HL-60/S4 (cell line): ENCODE measurements at regions not wholly inside any gene's neighbourhood (a gene's known extent, or its start where the extent isn't known, plus 50 kb on each side); places are given as distances from the start of the nearest gene placed in this dataset.

Source experiments
- in situ Hi-C: fragments of 300-500 bp; cut with MboI; formaldehyde crosslinking; loops from 2 replicates; pipeline ENCODE4 v1.14.3; 2022; ENCODE audit warnings: low sequenced_read_pairs

DNA sequence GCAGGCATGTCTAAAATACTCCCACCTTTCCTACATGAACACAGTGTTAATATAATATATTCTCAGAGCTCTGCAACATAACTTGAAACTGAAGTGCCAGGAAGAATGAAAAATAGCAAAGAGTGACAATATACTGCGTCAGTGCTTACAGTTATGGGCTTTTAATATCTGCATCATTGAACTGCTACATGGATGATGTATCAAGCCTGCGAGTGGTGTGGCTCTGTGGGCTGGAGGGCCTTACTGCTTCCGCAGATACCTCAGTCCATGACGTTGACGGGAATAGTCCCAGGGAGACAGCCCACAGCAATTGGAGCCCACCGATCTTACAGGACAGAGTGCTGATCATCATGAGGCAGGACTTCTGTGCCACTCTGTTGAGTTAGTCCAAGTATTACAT is 727.0 kb downstream of the NR2F2 start:
- in situ Hi-C loops, result no loop called here

DNA sequence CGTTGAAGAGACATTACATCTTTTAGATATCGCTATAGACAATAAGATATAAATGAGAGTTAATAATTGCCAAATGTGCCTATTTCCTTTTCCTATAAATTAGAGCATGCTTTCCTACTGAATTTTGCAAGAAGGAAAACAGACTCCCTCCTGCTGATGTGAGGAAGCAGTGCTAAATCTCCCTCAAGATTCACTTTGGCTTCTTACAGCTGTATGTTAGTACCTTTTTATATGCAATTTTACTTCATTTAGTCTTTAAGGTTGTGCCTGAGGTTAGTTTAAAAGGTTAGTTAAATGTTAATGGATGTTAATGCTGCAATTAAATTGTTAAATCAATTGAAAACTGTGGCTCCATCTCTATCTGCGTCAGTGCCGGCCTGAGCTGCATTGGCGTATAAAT is 728.8 kb downstream of the NR2F2 start:
- in situ Hi-C loops, result no loop called here

DNA sequence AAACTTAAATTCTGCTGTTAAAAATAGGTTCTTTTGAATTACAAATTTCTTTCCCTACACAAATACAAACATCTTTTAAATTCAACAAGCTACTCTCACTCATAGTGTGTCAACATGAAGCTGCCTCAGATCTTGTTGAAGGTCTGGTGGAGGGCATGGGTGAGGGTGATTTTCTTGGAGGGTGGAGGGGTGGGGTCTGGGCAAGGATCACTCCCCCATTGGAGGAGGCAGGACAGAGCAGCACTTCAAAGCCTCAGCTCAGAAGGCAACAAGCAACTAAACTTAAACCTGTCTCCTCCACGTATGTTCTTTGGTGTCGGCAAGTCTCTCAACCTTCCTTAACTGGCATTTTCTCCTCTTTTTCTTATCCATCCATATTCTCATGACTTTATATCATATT is 730.9 kb downstream of the NR2F2 start:
- in situ Hi-C loops, result no loop called here

DNA sequence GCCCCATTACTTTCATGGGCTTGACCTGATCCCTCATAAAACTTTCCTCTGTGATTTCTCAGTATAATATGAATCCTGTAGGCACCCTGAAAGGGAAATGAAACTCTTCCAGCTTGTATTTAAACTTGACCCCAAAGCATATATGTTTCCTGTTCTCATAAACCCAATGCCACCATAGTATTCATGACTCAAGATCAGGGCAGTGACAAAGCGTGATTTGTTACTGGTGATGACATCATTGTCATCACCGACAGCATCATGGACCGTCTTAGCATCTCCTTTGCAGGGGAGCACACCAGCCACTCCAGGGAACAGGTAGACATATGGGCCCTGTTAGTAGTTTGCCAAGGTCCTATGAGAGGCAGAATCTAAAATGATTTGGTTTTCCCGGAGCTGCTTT is 741.2 kb downstream of the NR2F2 start:
- in situ Hi-C loops, result no loop called here

DNA sequence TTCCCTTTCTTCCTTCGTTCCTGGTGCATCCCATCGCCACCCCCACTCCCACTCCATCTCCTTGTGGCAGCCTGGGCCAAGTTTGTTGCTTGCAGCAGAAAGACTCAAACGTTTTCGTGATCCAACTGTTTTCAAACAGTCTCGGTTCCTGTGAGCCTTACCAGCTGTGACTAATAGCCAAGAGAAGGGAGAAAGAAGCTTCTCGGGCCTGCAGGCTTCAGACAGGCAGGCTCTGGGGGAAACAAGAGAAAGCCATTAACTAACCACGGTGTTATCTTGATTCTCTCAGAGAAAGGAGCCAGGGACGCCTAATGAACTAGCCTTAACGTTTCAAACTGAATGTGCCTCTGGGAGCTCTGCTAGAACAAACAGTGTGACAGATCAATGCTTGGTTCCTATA is 742.0 kb downstream of the NR2F2 start:
- in situ Hi-C loops, result no loop called here

DNA sequence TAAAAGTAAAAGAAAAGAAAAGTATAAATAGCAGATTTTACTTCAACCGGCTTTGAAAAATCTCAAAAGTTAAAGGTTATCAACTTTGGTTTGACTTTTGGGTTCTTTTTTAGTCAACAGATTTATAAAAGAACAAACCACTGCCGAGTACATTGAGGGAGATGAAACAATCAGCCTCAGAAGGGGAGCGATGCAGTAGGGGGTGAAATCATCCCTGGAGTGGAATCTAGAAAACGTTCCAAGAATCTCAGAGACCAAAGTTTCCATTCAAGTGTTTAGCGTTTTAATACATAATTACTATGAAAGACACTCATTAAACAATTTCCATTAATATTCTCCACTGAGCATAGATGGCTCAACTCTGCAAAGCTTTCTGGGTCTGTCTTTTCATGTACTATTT is 745.5 kb downstream of the NR2F2 start:
- in situ Hi-C loops, result no loop called here

DNA sequence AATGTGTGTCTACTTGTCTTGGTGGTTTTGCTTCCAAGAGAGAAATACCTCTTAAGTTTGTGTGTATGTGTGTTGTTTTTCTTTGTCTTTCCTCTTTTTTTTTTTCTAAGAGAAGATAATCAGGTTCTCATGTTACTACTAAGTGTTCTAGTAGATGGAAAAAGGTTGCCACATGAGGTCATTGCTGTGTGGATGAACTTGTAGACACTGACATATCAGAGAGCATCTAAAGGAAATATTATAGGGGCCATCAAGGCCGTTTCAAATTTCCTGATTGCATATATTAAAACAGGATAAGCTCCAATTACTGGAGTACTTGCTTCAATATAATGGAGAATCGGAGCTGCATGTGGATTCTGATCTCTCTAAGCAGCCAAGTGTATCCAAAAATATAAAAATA is 747.5 kb downstream of the NR2F2 start:
- in situ Hi-C loops, result no loop called here

DNA sequence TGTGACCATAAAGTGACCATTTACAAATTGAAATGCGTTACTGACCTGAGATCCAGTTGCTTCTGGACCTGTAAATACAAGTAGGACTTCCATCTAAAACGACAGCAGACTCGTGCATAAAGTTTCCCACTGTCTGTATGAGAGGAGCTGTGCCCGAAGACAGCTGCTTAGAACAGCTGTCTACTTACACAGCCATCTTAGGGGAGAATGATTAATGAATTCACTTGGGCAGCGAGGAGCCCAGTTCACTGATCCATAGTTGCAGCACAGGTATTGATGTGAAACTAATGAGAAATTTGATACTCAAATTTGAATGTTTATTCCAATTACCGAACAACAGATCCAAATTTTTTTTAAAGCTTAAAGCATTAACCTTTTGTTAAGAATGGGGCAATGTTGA is 748.1 kb downstream of the NR2F2 start:
- in situ Hi-C loops, result no loop called here

DNA sequence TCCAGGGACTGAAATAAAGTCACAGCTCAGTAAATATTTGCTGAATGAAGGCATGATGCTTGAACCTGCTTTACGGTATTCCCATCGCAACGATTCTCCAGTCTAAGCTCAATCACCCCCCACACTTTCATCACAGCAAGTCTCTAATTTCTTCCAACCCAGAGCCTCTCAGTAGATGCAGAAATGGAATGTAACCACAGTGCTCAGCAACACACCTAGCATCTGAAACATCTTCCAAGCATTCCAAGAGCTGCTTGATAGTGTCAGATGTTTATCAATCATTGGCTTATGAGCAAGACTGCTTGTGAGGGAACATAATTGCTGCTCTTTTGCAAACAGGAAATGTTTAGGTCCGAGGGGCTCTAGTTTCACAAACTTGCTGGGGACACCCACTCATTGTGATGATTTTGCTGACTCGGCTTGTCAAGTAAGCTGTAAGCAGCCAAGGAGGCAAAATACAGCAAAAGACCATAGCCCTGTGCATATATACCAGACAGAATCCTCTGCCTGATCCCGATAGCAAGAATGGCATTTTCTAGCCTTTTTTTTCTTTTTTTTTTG is 751.2 kb downstream of the NR2F2 start:
- in situ Hi-C loops, result no loop called here

DNA sequence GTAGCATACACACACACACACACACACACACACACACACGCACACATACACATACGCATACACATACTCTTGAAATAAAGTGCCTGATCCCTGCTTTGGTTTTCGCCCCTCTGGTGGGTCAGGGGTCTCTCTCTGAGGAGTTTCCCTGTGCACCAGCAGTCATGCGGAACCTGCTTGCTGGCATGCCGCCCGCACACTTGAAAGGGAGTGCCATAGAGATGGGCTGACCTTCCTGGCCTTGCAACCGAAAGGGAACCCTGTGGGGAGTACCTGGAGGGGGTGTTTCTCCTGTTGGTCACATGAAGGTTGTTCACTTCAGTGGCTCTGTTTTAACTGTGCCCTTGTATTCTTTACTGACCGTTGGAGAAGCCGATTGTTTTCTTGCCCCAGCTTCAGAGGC is 752.3 kb downstream of the NR2F2 start:
- in situ Hi-C loops, result no loop called here

DNA sequence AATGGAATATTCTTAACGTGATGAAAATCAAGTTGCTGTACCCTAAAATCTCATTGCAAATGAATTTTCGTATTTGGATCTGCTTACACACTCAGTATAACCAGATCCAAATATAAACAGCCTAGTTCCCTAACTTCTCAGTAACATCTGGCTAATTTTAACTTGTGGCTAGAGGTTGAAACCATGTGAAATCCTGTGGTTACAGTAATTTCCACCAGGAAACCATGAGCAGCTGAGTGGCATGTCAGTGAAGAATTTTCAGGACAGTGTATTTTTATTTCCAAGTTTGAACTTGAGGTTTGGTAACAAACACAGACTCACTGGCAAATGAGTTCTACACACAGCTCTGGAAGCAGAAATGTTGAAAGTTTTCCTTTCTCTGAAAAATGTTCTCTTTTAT is 754.1 kb downstream of the NR2F2 start:
- in situ Hi-C loops, result no loop called here

DNA sequence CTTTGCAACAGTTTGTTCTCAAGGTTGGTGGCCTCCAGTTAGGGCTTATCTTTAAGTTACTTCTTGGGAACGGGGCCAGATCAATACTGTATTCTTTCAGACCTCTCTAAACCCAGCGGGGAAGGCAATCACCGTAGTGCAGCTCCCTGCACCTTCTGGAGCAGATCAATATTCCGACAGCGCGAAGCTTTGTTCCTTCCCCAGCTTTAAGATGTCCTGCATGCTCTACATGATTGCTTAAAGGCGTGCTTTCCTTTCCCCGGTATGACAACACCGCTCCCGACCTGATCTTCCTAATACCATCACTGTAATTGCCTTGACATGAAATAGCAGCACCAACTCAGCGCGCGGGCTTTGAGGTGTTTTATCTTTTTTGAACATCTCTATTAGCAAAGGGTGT is 755.2 kb downstream of the NR2F2 start:
- in situ Hi-C loops, result no loop called here

DNA sequence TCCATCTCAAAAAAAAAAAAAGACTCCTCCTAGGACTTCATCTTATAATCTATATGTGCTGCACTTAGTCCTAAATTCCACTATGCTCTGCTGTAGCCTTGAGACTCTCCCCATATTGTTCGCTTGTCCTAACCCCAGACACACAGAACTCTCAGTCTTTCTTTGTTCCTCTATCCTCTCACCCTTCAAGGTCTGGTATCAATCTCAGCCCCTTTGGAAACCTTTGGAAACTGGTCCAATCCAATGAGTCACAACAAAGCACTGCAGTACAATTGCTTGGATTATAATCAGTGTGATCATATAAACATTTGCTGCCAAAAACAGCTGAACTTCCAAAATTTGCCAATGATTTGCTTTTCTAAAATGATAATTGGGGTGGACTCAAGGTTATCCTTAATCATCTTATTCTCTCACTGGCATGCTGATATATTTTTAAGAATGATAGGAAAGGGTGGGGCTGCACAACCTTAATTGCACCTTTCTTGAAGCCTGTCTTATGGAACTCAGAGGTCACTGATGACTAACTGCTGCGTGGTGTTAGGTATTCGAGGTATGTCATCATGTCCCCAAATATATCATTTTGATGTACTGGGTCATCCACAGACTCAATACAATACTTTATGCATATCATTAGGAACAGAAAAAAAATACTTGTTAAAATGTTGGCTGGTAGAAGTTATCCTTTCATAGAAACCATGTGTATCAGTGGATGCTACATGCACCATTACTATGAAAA is 756.7 kb downstream of the NR2F2 start:
- in situ Hi-C loops, result no loop called here

DNA sequence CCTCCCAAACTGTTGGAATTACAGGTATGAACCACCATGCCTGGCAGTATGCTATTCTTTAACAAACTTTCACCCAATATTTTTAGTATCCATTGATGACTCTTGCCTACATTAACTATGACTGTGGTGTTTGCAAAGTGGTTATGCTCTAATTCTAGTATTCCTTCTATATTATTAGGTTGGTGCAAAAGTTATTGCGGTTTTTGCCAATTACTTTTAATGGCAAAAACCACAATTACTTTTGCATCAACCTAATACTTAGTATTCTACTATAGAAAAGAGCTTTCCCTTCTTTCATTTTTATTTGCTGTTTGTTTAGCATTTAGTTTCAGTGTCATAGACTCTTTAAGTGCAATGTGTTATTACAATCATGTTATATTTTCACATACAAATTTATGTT is 760.6 kb downstream of the NR2F2 start:
- in situ Hi-C loops, result no loop called here

DNA sequence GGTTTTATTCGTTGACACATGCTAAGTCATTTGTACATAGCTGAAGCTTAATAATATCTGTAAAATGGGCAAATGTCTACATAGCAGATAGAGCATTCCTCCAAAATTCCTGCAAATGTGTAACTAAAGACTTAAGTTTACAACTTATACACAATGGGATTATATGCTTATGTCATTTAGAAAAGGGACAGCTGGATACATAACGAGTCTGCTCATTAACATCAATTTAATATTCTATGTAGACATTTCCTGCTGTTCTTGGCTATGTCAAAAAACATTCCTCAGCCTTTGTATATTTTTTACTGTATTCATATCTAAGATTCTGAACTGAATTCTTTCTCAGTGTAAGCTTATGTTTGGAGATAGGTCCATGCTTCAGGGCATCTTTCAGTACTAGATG is 762.2 kb downstream of the NR2F2 start:
- in situ Hi-C loops, result no loop called here

DNA sequence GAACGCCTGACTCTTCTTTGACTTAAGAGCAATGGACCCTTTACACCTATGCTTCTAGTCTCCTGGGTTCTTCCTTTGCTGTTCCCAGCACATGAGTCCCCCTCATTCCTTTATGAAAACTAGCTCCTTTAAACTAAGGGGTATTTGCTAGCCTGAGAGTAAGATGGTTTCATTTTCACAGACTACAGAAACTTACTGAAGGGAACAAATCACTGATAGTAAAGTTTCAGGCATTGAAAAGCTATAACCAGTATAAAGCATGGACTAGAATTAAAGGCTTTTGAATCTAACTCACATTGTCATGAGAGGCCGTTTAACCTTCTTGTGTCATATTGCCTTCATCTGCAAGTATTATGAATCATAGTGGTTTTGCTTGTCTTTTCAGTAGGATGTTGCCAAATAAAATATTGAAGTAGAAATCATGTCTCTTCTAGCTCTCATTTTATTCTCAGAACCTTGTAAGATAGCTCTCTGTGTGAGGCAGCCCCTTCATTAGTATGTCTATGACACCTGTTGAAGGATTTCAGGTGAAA is 765.9 kb downstream of the NR2F2 start:
- in situ Hi-C loops, result no loop called here

DNA sequence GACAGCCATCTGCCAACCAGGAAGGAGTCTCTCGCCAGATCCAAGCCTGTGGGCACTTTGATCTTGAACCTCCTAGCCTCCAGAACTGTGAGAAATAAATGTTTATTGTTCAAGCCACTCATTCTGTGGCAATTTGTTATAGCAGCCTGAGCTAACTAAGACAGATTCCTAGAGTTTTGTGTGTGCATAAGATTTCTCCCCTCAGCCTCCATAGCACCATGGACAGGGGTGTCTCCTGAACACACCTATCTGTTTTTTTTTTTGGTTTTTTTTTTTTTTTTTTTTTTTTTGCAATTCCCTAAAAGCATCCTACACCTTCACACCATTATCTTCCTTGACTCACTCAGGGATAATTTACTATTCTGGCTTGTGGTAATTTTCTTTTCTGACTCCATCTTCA is 768.5 kb downstream of the NR2F2 start:
- in situ Hi-C loops, result no loop called here

DNA sequence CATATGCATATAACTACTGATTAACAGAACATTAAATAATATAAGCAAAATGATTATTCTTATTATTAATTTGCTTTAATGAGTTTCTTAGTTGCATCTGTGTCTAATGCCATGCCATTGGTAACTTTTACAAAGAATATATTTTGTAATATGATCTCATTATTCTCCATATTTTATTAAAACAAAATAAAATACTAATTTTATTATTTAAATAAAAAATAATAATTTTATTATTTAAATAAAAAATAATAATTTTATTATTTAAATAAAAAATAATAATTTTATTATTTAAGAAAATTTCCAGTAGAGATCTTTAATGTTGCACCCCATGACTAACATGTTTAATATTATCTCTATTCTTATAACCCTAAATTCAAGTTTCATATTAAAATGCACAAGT is 771.1 kb downstream of the NR2F2 start:
- in situ Hi-C loops, result no loop called here

DNA sequence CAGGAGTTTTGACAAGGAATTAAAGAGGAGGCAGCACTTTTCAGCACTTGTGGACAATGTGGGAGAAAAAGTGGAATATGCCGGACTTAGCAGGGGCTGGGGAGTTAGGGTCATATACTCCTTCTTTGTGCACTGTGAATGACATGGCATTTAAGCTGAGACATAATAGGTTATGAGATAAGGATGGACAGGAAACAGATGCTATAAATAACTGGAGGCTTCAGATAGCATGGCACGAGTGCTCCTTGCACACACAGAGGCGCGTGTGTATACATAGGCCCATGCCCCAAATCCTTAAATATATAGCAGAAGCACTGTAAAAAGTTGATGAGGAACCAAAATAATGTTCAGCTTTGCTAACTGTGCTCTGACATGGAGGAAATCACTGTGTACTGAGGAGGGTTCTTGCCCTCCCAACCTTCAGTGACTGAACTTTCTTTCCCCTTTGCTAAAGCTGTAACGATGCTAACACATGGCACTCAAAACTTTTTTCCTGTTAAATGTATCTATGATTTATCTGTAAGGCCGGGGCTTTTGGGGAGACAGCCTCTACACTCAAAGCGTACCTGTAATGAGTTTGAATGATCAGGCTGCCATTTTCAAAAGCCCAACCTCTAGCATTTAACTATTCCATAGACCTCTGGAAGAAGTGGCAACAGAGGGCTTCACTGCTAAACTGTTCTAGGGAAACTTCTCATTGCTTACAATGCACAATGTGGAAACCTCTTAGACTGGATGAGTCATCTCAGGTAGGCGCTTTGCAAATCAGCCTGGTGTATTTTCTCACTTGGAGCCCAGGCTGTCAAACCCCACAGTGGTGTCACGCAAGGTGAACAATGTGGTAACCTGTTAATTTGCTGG is 784.6 kb downstream of the NR2F2 start:
- in situ Hi-C loops, result no loop called here

DNA sequence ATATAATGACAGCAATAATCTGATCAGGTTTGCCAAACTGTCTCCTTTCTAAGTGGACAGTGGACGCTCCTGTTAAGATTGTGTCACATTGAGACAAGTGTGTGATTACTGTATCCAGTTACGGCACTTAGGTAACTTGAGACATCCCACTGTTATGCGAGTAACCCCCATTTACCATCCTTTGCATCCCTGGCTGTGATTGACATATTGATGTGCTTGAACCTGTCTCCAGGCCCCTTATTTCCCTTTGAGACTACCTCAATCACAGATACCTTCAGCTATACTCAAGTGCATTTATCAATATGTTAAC is 785.2 kb downstream of the NR2F2 start:
- in situ Hi-C loops, result no loop called here

DNA sequence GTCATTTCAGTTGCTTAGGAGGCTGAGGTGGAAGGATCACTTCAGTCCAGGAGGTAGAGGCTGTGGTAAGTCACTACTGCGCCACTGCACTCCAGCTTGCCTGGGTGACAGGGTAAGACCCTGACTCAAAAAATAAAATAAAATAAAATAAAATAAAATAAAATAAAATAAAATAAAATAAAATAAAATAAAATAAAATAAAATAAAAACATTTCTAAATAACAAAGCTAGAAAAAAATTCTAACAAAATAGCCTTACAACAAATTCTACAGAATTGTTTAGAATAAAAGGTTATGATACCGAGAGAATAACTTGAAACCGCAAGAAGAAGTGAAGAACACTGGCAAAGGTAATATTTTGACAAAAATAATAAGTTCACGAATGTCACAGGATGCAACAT is 794.3 kb downstream of the NR2F2 start:
- in situ Hi-C loops, result no loop called here

DNA sequence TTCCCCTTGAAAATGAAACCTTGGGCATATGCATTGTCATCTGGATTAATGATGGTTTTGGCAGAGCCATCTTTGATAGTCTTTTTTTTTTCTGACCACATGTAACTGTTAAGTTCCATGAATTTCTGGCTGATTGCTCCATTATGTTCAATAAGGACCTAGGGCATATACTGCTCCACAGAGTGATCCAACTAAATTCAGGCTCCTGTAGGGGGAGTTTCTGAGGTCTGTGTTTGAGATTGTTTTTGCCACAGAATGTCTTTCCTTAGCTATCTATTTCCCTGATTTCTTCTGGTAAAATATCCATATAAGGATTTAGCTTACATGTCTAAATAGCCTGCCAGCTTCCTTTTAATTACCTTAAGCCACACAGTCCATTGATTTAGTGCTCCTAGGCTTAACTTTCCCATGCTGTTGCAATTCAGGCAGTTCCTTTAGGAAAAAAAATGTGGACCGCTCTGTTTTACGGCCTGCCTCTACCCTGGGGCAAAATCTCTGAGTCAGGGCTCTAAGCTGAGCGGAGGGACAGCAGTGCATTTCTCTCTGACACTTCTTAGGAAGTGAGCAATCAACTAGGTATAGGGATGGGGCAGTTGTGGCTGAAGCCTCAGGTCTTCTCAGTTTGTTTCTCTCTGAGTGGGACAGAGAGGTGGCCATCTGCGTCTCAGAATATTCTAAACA is 796.2 kb downstream of the NR2F2 start:
- in situ Hi-C loops, result no loop called here
